Adrenal gland (tissue), 9 donors: ENCODE measurements at regions not wholly inside any gene's neighbourhood (a gene's known extent, or its start where the extent isn't known, plus 50 kb on each side); places are given as distances from the start of the nearest gene placed in this dataset.
"Not testable (repeated sequence)": the region's sequence is repeated elsewhere in the genome, so short reads cannot be mapped to it uniquely, and the experiment has no call there.

Experiments used
- DNase-seq, 7 donors: peaks; one replicate each; pipeline ENCODE4 v3.0.0-alpha.2; 2019 to 2020
- H3K27ac ChIP-seq, 5 donors: fragments of 200-600 bp; sonication (generic) in 4 of 5; 1 replicate in 3 of 5; 2 replicates in 2 of 5; pipeline versions ENCODE4 v1.5.1 to v1.8.0; 2016 to 2020; ENCODE audit warnings: mild to moderate bottlenecking in 1 of 5
- H3K27me3 ChIP-seq: fragments of 200-600 bp; 2 replicates; pipeline ENCODE4 v1.8.0; 2021
- H3K36me3 ChIP-seq, 2 donors: fragments of 200-600 bp; replicated peaks in 1 of 2; 1 replicate in 1 of 2; 2 replicates in 1 of 2; pipeline versions ENCODE4 v1.5.1 to v1.8.0; 2018 to 2022
- H3K4me1 ChIP-seq, 2 donors: fragments of 200-600 bp; replicated peaks in 1 of 2; 1 replicate in 1 of 2; 2 replicates in 1 of 2; pipeline versions ENCODE4 v1.5.1 to v1.8.0; 2018 to 2021
- H3K4me3 ChIP-seq, 4 donors: fragments of 200-600 bp; sonication (generic) in 3 of 4; one replicate each; pipeline ENCODE4 v1.5.1; 2016 to 2018
- H3K9me3 ChIP-seq, 3 donors: fragments of 200-600 bp; sonication (generic) in 1 of 3; replicated peaks in 1 of 3; 1 replicate in 2 of 3; 2 replicates in 1 of 3; pipeline versions ENCODE4 v1.5.1 to v1.8.0; 2016 to 2021
- POLR2A ChIP-seq, 2 donors: fragments of 450-650 bp; IDR thresholded peaks; one replicate each; pipeline ENCODE4 v1.6.1; 2017; ENCODE audit warnings: antibody characterized with exemption in 2 of 2, mild to moderate bottlenecking in 2 of 2, moderate library complexity in 1 of 2
- WGBS, 4 donors: extraction: QIAGEN DNeasy Blood & Tissue Kit in 2 of 4; methylation state at CpG; one replicate each; pipeline versions ENCODE4 v1.1.5 to v1.1.7; 2013 to 2017; 5-methylcytosine and 5-hydroxymethylcytosine counted together
- intact Hi-C, 2 donors: fragments of 100-400 bp; cut with DNase I; formaldehyde crosslinking; loops; one replicate each; pipeline versions ENCODE4 v1.14.1 to v1.15.0; 2022 to 2023
- TF ChIP-seq, protein P1 (sequence below), 6 experiments: fragments of 450-650 bp in 4 of 6; fragments of 200-600 bp in 2 of 6; sonication (generic) in 1 of 6; IDR thresholded peaks; 1 replicate in 5 of 6; 2 replicates in 1 of 6; pipeline versions ENCODE4 v1.5.1 to v1.8.0; 2016 to 2021; ENCODE audit warnings: antibody characterized with exemption in 6 of 6, mild to moderate bottlenecking in 2 of 6, moderate library complexity in 1 of 6
- donor health status: healthy with polysubstance abuse.
- donor health status: Bipolar disorder and iron deficiency.
- donor health status: DM: yes; HTN: yes; CAD: no.
- donor health status: DM: no; HTN: no; CAD: no.
- donor health status: DM: no; HTN: no; CAD: no.

- 83 to 94% (median 91%) methylated on average over 2 of the region's 2 CpGs for WGBS, 4 donors
- Histone ChIP-seq H3K4me1 (no peaks in the 10 kb centered on the region), H3K9me3 (no peaks in the 10 kb centered on the region), H3K27ac (no peak overlapping the region), H3K27me3 (no peaks in the 10 kb centered on the region), H3K36me3 (no peaks in the 10 kb centered on the region), H3K4me3 (no peak overlapping the region)
- intact Hi-C loops = no loop called here
- no peak for DNase-seq
- TF ChIP-seq, protein P1, sequence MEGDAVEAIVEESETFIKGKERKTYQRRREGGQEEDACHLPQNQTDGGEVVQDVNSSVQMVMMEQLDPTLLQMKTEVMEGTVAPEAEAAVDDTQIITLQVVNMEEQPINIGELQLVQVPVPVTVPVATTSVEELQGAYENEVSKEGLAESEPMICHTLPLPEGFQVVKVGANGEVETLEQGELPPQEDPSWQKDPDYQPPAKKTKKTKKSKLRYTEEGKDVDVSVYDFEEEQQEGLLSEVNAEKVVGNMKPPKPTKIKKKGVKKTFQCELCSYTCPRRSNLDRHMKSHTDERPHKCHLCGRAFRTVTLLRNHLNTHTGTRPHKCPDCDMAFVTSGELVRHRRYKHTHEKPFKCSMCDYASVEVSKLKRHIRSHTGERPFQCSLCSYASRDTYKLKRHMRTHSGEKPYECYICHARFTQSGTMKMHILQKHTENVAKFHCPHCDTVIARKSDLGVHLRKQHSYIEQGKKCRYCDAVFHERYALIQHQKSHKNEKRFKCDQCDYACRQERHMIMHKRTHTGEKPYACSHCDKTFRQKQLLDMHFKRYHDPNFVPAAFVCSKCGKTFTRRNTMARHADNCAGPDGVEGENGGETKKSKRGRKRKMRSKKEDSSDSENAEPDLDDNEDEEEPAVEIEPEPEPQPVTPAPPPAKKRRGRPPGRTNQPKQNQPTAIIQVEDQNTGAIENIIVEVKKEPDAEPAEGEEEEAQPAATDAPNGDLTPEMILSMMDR (IDR thresholded peaks at IDR 0.05) = no peak
Measured at GRCh38 chr10:44099511-44099910, 285.4 kb downstream of the CXCL12 start.

DNA sequence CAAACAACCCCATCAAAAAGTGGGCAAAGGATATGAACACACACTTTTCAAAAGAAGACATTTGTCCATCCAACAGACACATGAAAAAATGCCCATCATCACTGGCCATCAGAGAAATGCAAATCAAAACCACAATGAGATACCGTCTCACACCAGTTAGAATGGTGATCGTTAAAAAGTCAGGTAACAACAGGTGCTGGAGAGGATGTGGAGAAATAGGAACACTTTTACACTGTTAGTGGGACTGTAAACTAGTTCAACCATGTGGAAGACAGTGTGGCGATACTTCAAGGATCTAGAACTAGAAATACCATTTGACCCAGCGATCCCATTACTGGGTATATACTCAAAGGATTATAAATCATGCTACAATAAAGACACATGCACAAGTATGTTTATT, 288.7 kb downstream of the CXCL12 start:
- DNase-seq, H3K27ac ChIP-seq, intact Hi-C loops, H3K4me1 ChIP-seq, H3K27me3 ChIP-seq, H3K4me3 ChIP-seq, H3K36me3 ChIP-seq, H3K9me3 ChIP-seq: not testable (repeated sequence)
- WGBS, 4 donors = 70 to 95% (median 89%) methylated on average over 4 of the region's 4 CpGs

DNA sequence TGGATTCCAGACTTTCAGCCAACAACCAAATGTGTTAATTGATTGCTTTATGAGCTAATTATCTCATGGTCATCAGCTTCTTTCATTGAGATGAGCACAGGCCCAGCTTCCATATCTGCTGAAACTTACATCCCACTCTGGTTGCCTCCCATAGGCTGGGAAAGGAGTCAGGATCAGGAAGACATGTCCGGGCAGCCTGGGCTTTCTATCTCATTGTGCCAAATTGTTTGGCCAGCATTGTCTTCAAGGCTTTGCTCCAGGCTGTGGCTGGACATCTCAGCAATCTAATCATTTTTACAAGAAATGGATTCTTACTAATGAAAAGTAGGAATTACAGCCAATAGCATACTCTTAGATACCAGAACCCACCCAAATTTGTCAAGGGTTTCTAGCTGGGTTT, 295.2 kb downstream of the CXCL12 start:
- Histone ChIP-seq H3K4me1 (no peaks in the 10 kb centered on the region), H3K27me3 (no peaks in the 10 kb centered on the region), H3K9me3 (no peaks in the 10 kb centered on the region), H3K4me3 (no peak overlapping the region), H3K27ac (no peak overlapping the region), H3K36me3 (no peaks in the 10 kb centered on the region)
- intact Hi-C loops = no loop called here
- TF ChIP-seq, protein P1 (IDR thresholded peaks at IDR 0.05) = no peak
- TF ChIP-seq POLR2A (IDR thresholded peaks at IDR 0.05) = no peak
- 89 to 92% (median 89%) methylated on average over 1 of the region's 1 CpG; no CpG with 5 or more reads in 1 of the 4 donors for whole genome bisulfite sequencing, 4 donors
- no peak for DNase-seq

DNA sequence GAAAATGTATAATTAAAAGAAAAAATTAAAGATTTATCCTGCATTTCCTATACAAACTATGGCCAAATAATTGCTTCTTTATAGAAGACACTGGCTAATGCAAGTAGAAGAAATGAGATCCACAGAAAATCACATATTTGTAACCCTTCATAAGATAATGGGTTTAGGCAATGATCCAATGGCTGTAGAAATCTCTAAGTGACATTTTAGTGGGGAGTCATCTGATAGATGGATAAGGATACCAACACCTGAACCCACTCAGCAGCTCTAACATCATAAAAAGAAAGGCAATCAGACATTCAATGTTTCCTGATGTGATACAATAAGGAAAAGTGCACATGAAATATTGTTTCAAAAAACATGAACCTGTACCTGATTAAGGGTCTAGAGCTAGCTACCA, 297.5 kb downstream of the CXCL12 start:
- H3K36me3 ChIP-seq = no peaks in the 10 kb centered on the region
- H3K27me3 ChIP-seq = no peaks in the 10 kb centered on the region
- H3K4me3 ChIP-seq = no peak overlapping the region
- TF ChIP-seq, protein P1 (IDR thresholded peaks at IDR 0.05) = no peak
- TF ChIP-seq POLR2A (IDR thresholded peaks at IDR 0.05) = no peak
- no peak for DNase-seq
- no peak overlapping the region for H3K27ac ChIP-seq
- no peaks in the 10 kb centered on the region for H3K9me3 ChIP-seq
- no peaks in the 10 kb centered on the region for H3K4me1 ChIP-seq
- intact Hi-C loops = no loop called here

GRCh38 chr10:44083719-44084400, 301.0 kb downstream of the CXCL12 start:
- Histone ChIP-seq H3K36me3 (no peaks in the 10 kb centered on the region), H3K27ac (no peak overlapping the region), H3K4me1 (no peaks in the 10 kb centered on the region), H3K27me3 (no peaks in the 10 kb centered on the region), H3K4me3 (no peak overlapping the region), H3K9me3 (no peaks in the 10 kb centered on the region)
- 75 to 85% (median 79%) methylated on average over 2 to 3 of the region's 3 CpGs for WGBS, 4 donors
- intact Hi-C loops = no loop called here
- DNase-seq = no peak
- TF ChIP-seq POLR2A (IDR thresholded peaks at IDR 0.05) = no peak
- TF ChIP-seq, protein P1 (IDR thresholded peaks at IDR 0.05) = no peak
